ENCODE measurements at regions not wholly inside any gene's neighbourhood (a gene's known extent, or its start where the extent isn't known, plus 50 kb on each side); places are given as distances from the start of the nearest gene placed in this dataset.

- H3K27me3 ChIP-seq (ENCODE audit: insufficient read depth), result no peaks in the 10 kb centered on the region
- no peak overlapping the region for H2AFZ ChIP-seq (ENCODE audit: low read depth)
- no peaks in the 10 kb centered on the region for H4K20me1 ChIP-seq (ENCODE audit: insufficient read depth)
- TF ChIP-seq TEAD4 (IDR thresholded peaks at IDR 0.05; ENCODE audit: borderline replicate concordance, insufficient read depth) (no peak), NRF1 (IDR thresholded peaks at IDR 0.05; ENCODE audit: low read depth, low read length) (no peak), NFIC (IDR thresholded peaks at IDR 0.05; ENCODE audit: borderline replicate concordance) (no peak), ZBTB33 (IDR thresholded peaks at IDR 0.05; ENCODE audit: borderline replicate concordance, low read depth) (no peak), YY1 (IDR thresholded peaks at IDR 0.05; ENCODE audit: low read depth) (no peak), REST (IDR thresholded peaks at IDR 0.05; ENCODE audit: low read depth, low read length) (no peak), POLR2AphosphoS5 (IDR thresholded peaks at IDR 0.05; ENCODE audit: low read depth, low read length) (no peak), SMC3 (IDR thresholded peaks at IDR 0.05; ENCODE audit: low read depth, low read length) (no peak), RXRA (IDR thresholded peaks at IDR 0.05; ENCODE audit: borderline replicate concordance, low read depth) (no peak), ELF1 (IDR thresholded peaks at IDR 0.05) (no peak), TCF12 (IDR thresholded peaks at IDR 0.05) (no peak)
- TF ChIP-seq, protein P1, sequence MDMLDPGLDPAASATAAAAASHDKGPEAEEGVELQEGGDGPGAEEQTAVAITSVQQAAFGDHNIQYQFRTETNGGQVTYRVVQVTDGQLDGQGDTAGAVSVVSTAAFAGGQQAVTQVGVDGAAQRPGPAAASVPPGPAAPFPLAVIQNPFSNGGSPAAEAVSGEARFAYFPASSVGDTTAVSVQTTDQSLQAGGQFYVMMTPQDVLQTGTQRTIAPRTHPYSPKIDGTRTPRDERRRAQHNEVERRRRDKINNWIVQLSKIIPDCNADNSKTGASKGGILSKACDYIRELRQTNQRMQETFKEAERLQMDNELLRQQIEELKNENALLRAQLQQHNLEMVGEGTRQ (IDR thresholded peaks at IDR 0.05; ENCODE audit: borderline replicate concordance, low read depth, low read length), result no peak
- TF ChIP-seq, protein P2, sequence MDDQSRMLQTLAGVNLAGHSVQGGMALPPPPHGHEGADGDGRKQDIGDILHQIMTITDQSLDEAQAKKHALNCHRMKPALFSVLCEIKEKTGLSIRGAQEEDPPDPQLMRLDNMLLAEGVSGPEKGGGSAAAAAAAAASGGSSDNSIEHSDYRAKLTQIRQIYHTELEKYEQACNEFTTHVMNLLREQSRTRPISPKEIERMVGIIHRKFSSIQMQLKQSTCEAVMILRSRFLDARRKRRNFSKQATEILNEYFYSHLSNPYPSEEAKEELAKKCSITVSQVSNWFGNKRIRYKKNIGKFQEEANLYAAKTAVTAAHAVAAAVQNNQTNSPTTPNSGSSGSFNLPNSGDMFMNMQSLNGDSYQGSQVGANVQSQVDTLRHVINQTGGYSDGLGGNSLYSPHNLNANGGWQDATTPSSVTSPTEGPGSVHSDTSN (IDR thresholded peaks at IDR 0.05), result no peak
- H3K4me2 ChIP-seq, result no peak overlapping the region
- H3K4me1 ChIP-seq (ENCODE audit: control insufficient read depth in 1 of 2, insufficient read depth in 2 of 2, low read depth in 1 of 2, low read length in 1 of 2), result no peaks in the 10 kb centered on the region
- no peak overlapping the region for H3K27ac ChIP-seq (ENCODE audit: low read depth in 2 of 2, low read length in 1 of 2)
- DNase-seq, result no peak
- no peaks in the 10 kb centered on the region for H3K36me3 ChIP-seq (replicated peaks in 1 of 2; ENCODE audit: control insufficient read depth in 1 of 2, insufficient read depth in 2 of 2, low read length in 1 of 2)
- CTCF ChIA-PET, result no interaction called here
- POLR2A ChIA-PET, result no interaction called here
- H3K9ac ChIP-seq, result no peak overlapping the region
- no peaks in the 10 kb centered on the region for H3K79me2 ChIP-seq (ENCODE audit: insufficient read depth)
- no peaks in the 10 kb centered on the region for H3K9me2 ChIP-seq
- no peak overlapping the region for H3K4me3 ChIP-seq (ENCODE audit: low read depth in 2 of 2, low read length in 1 of 2)
- no peaks in the 10 kb centered on the region for H3K9me3 ChIP-seq
- no peaks in the 10 kb centered on the region for H3F3A ChIP-seq (replicated peaks; ENCODE audit: insufficient read depth)
- 55% methylated on average over 1 of the region's 1 CpG for WGBS (ENCODE audit: low lambda C conversion rate)
Observed at GRCh38 chr6:97572943-97573342, 289.9 kb upstream of the MMS22L start.
